Kidney (tissue), 13 donors: ENCODE measurements at regions not wholly inside any gene's neighbourhood (a gene's known extent, or its start where the extent isn't known, plus 50 kb on each side); places are given as distances from the start of the nearest gene placed in this dataset.
"Not testable (repeated sequence)": the region's sequence is repeated elsewhere in the genome, so short reads cannot be mapped to it uniquely, and the experiment has no call there.

Source experiments
- DNase-seq, 5 donors: peaks; one replicate each; pipeline ENCODE4 v3.0.0-alpha.2; 2013 to 2020
- FAIRE-seq: peaks from 2 replicates; lab custom pipeline; 2012; peaks lifted over from hg19 to GRCh38; lab: Jason Lieb, UNC
- H3K27ac ChIP-seq, 2 donors: one replicate each; pipeline ENCODE4 v1.7.0; 2013; ENCODE audit warnings: low read depth in 2 of 2, low read length in 2 of 2, inconsistent platforms in 1 of 2
- H3K27me3 ChIP-seq: one replicate; pipeline ENCODE4 v1.7.1; 2013; ENCODE audit warnings: low read length, inconsistent platforms; ENCODE audit not compliant: control insufficient read depth, insufficient read depth
- H3K36me3 ChIP-seq, 3 donors: one replicate each; pipeline versions ENCODE4 v1.7.0 to v1.7.1; 2013; ENCODE audit warnings: low read length in 3 of 3, control low read depth in 1 of 3, inconsistent platforms in 1 of 3; ENCODE audit not compliant: insufficient read depth in 3 of 3, control insufficient read depth in 2 of 3
- H3K4me1 ChIP-seq, 3 donors: one replicate each; pipeline versions ENCODE4 v1.7.0 to v1.7.1; 2013; ENCODE audit warnings: low read length in 3 of 3, inconsistent platforms in 1 of 3, low read depth in 1 of 3; ENCODE audit not compliant: control insufficient read depth in 2 of 3, insufficient read depth in 2 of 3
- H3K4me3 ChIP-seq, 3 donors: one replicate each; pipeline versions ENCODE4 v1.7.0 to v1.8.1; 2013; ENCODE audit warnings: low read length in 3 of 3, control low read depth in 1 of 3, inconsistent platforms in 1 of 3
- H3K9ac ChIP-seq, 3 donors: one replicate each; pipeline versions ENCODE4 v1.7.0 to v1.7.1; 2013; ENCODE audit warnings: low read length in 3 of 3, control low read depth in 1 of 3, inconsistent platforms in 1 of 3
- H3K9me3 ChIP-seq, 3 donors: one replicate each; pipeline versions ENCODE4 v1.7.0 to v1.7.1; 2013; ENCODE audit warnings: low read length in 3 of 3, control low read depth in 1 of 3, inconsistent platforms in 1 of 3; ENCODE audit not compliant: control insufficient read depth in 2 of 3, insufficient read depth in 1 of 3
- intact Hi-C: fragments of 100-400 bp; cut with DNase I; formaldehyde crosslinking; loops from one replicate; pipeline ENCODE4 v1.11.1; 2022
- TF ChIP-seq, protein P1 (sequence below): IDR thresholded peaks from 3 replicates; pipeline ENCODE4 v1.5.1; 2012; ENCODE audit warnings: mild to moderate bottlenecking, moderate library complexity, borderline replicate concordance; ENCODE audit not compliant: insufficient read depth; ENCODE audit errors: extremely low read depth
- donor health status: control.
- donor health status: control.
- donor health status: control.
- donor health status: control.
- donor health status: control.
- donor health status: DM: yes; HTN: yes; CAD: no.
- donor health status: Normal renal cell carcinoma (clear cell type).

DNA sequence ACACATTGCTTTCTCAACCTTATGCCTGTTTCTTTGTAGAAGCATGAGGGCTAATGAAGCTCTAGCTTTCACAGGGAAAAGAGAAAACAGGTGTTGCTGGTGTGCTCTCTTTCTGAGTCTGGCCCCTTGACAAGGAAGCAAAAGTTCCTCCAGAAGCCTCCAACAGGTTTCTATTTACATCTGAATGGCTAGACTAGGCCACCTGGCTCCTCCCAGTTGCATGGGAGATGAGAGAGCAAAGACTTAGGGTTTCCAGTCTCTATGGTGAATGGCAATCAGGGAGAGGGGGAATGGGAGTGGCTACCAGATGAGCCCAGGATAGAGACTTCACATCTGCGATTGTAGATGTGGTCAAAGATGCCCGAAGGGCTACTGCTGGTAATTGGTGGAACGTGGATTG, 138.1 kb upstream of the PLXNC1 start:
- TF ChIP-seq, protein P1, sequence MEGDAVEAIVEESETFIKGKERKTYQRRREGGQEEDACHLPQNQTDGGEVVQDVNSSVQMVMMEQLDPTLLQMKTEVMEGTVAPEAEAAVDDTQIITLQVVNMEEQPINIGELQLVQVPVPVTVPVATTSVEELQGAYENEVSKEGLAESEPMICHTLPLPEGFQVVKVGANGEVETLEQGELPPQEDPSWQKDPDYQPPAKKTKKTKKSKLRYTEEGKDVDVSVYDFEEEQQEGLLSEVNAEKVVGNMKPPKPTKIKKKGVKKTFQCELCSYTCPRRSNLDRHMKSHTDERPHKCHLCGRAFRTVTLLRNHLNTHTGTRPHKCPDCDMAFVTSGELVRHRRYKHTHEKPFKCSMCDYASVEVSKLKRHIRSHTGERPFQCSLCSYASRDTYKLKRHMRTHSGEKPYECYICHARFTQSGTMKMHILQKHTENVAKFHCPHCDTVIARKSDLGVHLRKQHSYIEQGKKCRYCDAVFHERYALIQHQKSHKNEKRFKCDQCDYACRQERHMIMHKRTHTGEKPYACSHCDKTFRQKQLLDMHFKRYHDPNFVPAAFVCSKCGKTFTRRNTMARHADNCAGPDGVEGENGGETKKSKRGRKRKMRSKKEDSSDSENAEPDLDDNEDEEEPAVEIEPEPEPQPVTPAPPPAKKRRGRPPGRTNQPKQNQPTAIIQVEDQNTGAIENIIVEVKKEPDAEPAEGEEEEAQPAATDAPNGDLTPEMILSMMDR: no peak
- DNase-seq: no peak
- Histone ChIP-seq H3K9ac (no peak overlapping the region), H3K36me3 (no peaks in the 10 kb centered on the region), H3K27me3 (no peaks in the 10 kb centered on the region), H3K4me3 (no peak overlapping the region), H3K9me3 (no peaks in the 10 kb centered on the region), H3K27ac (no peak overlapping the region), H3K4me1 (no peaks in the 10 kb centered on the region)
- no peak for FAIRE-seq
- intact Hi-C loops: no loop called here

DNA sequence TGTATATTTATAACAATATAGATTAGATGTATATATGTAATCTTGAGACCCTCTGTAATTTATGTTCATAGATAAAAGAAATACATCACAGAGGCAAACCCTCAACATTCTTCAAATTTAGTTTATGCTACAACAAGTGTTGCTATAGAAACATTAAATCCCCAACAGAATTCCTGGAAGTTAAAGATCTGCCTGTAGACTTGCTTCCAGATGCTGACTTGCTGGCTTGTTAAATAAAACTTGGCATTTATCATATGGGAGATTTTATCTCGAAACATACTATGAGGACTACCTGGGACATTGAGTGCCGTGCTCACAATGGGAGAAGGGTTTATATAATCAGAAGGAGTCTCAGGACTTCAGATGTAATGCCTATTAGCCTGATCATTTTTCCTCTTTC, 136.3 kb upstream of the PLXNC1 start:
- Histone ChIP-seq H3K9me3 (peaks cover 0 to 8% (median 0%) of the 10 kb centered on the region in 3 donors), H3K27me3 (no peaks in the 10 kb centered on the region), H3K4me3 (no peak overlapping the region), H3K36me3 (no peaks in the 10 kb centered on the region), H3K9ac (no peak overlapping the region), H3K27ac (no peak overlapping the region), H3K4me1 (no peaks in the 10 kb centered on the region)
- TF ChIP-seq, protein P1: no peak
- intact Hi-C loops: no loop called here
- peak in 1 of 5 donors; percentile 41 for DNase-seq
- FAIRE-seq: no peak

- intact Hi-C loops: no loop called here
- Histone ChIP-seq H3K27ac (no peak overlapping the region), H3K9ac (no peak overlapping the region), H3K9me3 (peaks cover 0 to 13% (median 0%) of the 10 kb centered on the region in 3 donors), H3K27me3 (no peaks in the 10 kb centered on the region), H3K36me3 (no peaks in the 10 kb centered on the region), H3K4me3 (no peak overlapping the region), H3K4me1 (no peaks in the 10 kb centered on the region)
- FAIRE-seq (no peak), DNase-seq (no peak)
- TF ChIP-seq, protein P1: no peak
Measured at GRCh38 chr12:94012590-94012989, 135.8 kb upstream of the PLXNC1 start.

- H3K4me1 ChIP-seq, DNase-seq, H3K9ac ChIP-seq, H3K27me3 ChIP-seq, H3K4me3 ChIP-seq, H3K36me3 ChIP-seq, intact Hi-C loops, FAIRE-seq, H3K27ac ChIP-seq: not testable (repeated sequence)
- H3K9me3 ChIP-seq: peaks cover 0 to 18% (median 0%) of the 10 kb centered on the region in 3 donors
Measured at GRCh38 chr12:94017247-94017646, 131.1 kb upstream of the PLXNC1 start.
